H1 (cell line): ENCODE measurements at regions not wholly inside any gene's neighbourhood (a gene's known extent, or its start where the extent isn't known, plus 50 kb on each side); places are given as distances from the start of the nearest gene placed in this dataset.

Source experiments
- EGR1 ChIP-seq: IDR thresholded peaks from 2 replicates; pipeline ENCODE4 v1.6.1; 2011; ENCODE audit warnings: low read depth, low read length, borderline replicate concordance
- EP300 ChIP-seq, 2 experiments: IDR thresholded peaks; 1 replicate in 1 of 2; 2 replicates in 1 of 2; pipeline ENCODE4 v1.6.1; 2011 to 2012; ENCODE audit warnings: low read depth in 2 of 2, low read length in 2 of 2, mild to moderate bottlenecking in 2 of 2, borderline replicate concordance in 1 of 2, inconsistent platforms in 1 of 2, moderate library complexity in 1 of 2
- GTF2F1 ChIP-seq: IDR thresholded peaks from 2 replicates; pipeline ENCODE4 v1.6.1; 2012; ENCODE audit warnings: low read depth, low read length, improper control_type of control experiment, borderline replicate concordance
- HDAC2 ChIP-seq, 2 experiments: fragments of 300-600 bp in 1 of 2; sonication (generic) in 1 of 2; IDR thresholded peaks; 2 replicates each; pipeline ENCODE4 v1.6.1; 2011 to 2012; ENCODE audit warnings: low read depth in 2 of 2, low read length in 2 of 2, mild to moderate bottlenecking in 2 of 2, moderate library complexity in 2 of 2, borderline replicate concordance in 1 of 2, inconsistent platforms in 1 of 2
- KDM1A ChIP-seq: fragments of 200-600, 300-600 bp; sonication (generic); IDR thresholded peaks from 2 replicates; pipeline ENCODE4 v1.7.1; 2016; ENCODE audit warnings: mild to moderate bottlenecking, low read length, borderline replicate concordance
- POLR2A ChIP-seq, 2 experiments: IDR thresholded peaks; 1 replicate in 1 of 2; 2 replicates in 1 of 2; pipeline ENCODE4 v1.6.1; 2011; ENCODE audit warnings: low read depth in 2 of 2, low read length in 2 of 2, mild to moderate bottlenecking in 2 of 2; ENCODE audit errors: control extremely low read depth in 1 of 2
- POLR2AphosphoS5 ChIP-seq: IDR thresholded peaks from 2 replicates; pipeline ENCODE4 v1.6.1; 2011; ENCODE audit warnings: low read depth, low read length
- RFX5 ChIP-seq: IDR thresholded peaks from 2 replicates; pipeline ENCODE4 v1.6.1; 2011; ENCODE audit warnings: low read depth, low read length, improper control_type of control experiment, borderline replicate concordance
- SP1 ChIP-seq: IDR thresholded peaks from 2 replicates; pipeline ENCODE4 v1.6.1; 2011; ENCODE audit warnings: low read depth, low read length
- TAF1 ChIP-seq: IDR thresholded peaks from 2 replicates; pipeline ENCODE4 v1.6.1; 2011; ENCODE audit warnings: mild to moderate bottlenecking, low read depth, low read length
- TCF12 ChIP-seq: IDR thresholded peaks from 2 replicates; pipeline ENCODE4 v1.6.1; 2011; ENCODE audit warnings: low read depth, mild to moderate bottlenecking, low read length
- YY1 ChIP-seq: IDR thresholded peaks from 2 replicates; pipeline ENCODE4 v1.6.1; 2011; ENCODE audit warnings: low read depth, mild to moderate bottlenecking, low read length
- ZNF274 ChIP-seq: IDR thresholded peaks from 2 replicates; pipeline ENCODE4 v1.7.0; 2012; ENCODE audit warnings: low read length, borderline replicate concordance; ENCODE audit errors: extremely low read depth
- TF ChIP-seq, protein P1 (sequence below), 3 experiments: IDR thresholded peaks; 1 replicate in 2 of 3; 2 replicates in 1 of 3; pipeline versions ENCODE4 v1.5.1 to v1.6.1; 2011; ENCODE audit warnings: low read length in 3 of 3, mild to moderate bottlenecking in 3 of 3, inconsistent platforms in 2 of 3, low read depth in 1 of 3, moderate library complexity in 1 of 3; ENCODE audit not compliant: insufficient read depth in 1 of 3; ENCODE audit errors: control extremely low read depth in 1 of 3

GRCh38 chr4:103292373-103292772, 94.2 kb upstream of the CENPE start:
- TF ChIP-seq EP300 (IDR thresholded peaks at IDR 0.05; ENCODE audit: borderline replicate concordance in 1 of 2, low read depth in 2 of 2, low read length in 2 of 2) (no peak), GTF2F1 (no peak), POLR2A (IDR thresholded peaks at IDR 0.05; ENCODE audit: control extremely low read depth in 1 of 2, low read depth in 2 of 2, low read length in 2 of 2) (no peak), ZNF274 (no peak), POLR2AphosphoS5 (no peak), YY1 (no peak), SP1 (no peak), HDAC2 (IDR thresholded peaks at IDR 0.05; ENCODE audit: borderline replicate concordance in 1 of 2, low read depth in 2 of 2, low read length in 2 of 2) (no peak), TAF1 (no peak), TCF12 (no peak), RFX5 (no peak), EGR1 (no peak), KDM1A (no peak)
- TF ChIP-seq, protein P1, sequence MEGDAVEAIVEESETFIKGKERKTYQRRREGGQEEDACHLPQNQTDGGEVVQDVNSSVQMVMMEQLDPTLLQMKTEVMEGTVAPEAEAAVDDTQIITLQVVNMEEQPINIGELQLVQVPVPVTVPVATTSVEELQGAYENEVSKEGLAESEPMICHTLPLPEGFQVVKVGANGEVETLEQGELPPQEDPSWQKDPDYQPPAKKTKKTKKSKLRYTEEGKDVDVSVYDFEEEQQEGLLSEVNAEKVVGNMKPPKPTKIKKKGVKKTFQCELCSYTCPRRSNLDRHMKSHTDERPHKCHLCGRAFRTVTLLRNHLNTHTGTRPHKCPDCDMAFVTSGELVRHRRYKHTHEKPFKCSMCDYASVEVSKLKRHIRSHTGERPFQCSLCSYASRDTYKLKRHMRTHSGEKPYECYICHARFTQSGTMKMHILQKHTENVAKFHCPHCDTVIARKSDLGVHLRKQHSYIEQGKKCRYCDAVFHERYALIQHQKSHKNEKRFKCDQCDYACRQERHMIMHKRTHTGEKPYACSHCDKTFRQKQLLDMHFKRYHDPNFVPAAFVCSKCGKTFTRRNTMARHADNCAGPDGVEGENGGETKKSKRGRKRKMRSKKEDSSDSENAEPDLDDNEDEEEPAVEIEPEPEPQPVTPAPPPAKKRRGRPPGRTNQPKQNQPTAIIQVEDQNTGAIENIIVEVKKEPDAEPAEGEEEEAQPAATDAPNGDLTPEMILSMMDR (IDR thresholded peaks at IDR 0.05; ENCODE audit: control extremely low read depth in 1 of 3, insufficient read depth in 1 of 3, low read depth in 1 of 3, low read length in 3 of 3), result no peak
